Ishikawa (cell line): ENCODE measurements at regions not wholly inside any gene's neighbourhood (a gene's known extent, or its start where the extent isn't known, plus 50 kb on each side); places are given as distances from the start of the nearest gene placed in this dataset.

ENCODE experiments used
- CEBPB ChIP-seq: IDR thresholded peaks from 2 replicates; pipeline ENCODE4 v1.6.1; 2012
- CREB1 ChIP-seq: IDR thresholded peaks from 2 replicates; pipeline ENCODE4 v1.6.1; 2012; ENCODE audit warnings: low read depth
- EGR1 ChIP-seq: IDR thresholded peaks from 2 replicates; pipeline ENCODE4 v1.6.1; 2012
- EP300 ChIP-seq: IDR thresholded peaks from 2 replicates; pipeline ENCODE4 v1.6.1; 2012; ENCODE audit warnings: borderline replicate concordance
- FOXM1 ChIP-seq: IDR thresholded peaks from 2 replicates; pipeline ENCODE4 v1.6.1; 2012; ENCODE audit warnings: low read depth, borderline replicate concordance
- MAX ChIP-seq: IDR thresholded peaks from 2 replicates; pipeline ENCODE4 v1.6.1; 2012
- NFIC ChIP-seq: IDR thresholded peaks from 2 replicates; pipeline ENCODE4 v1.6.1; 2012
- RAD21 ChIP-seq: IDR thresholded peaks from 2 replicates; pipeline ENCODE4 v1.6.1; 2012; ENCODE audit warnings: low read depth
- REST ChIP-seq: IDR thresholded peaks from 2 replicates; pipeline ENCODE4 v1.6.1; 2012; ENCODE audit warnings: low read depth, mild to moderate bottlenecking
- TAF1 ChIP-seq: IDR thresholded peaks from 2 replicates; pipeline ENCODE4 v1.6.1; 2012; ENCODE audit warnings: low read depth, mild to moderate bottlenecking
- TCF12 ChIP-seq: IDR thresholded peaks from 2 replicates; pipeline ENCODE4 v1.6.1; 2012; ENCODE audit warnings: low read depth
- TEAD4 ChIP-seq: IDR thresholded peaks from 2 replicates; pipeline ENCODE4 v1.6.1; 2012
- USF1 ChIP-seq: IDR thresholded peaks from 2 replicates; pipeline ENCODE4 v1.6.1; 2012
- YY1 ChIP-seq: IDR thresholded peaks from 2 replicates; pipeline ENCODE4 v1.6.1; 2012; ENCODE audit warnings: low read depth
- ZBTB7A ChIP-seq: IDR thresholded peaks from 2 replicates; pipeline ENCODE4 v1.6.1; 2012; ENCODE audit warnings: low read depth

- TF ChIP-seq TCF12 (no peak), ZBTB7A (no peak), EGR1 (no peak), EP300 (no peak), MAX (no peak), REST (no peak), YY1 (no peak), TEAD4 (no peak), CEBPB (no peak), CREB1 (no peak), USF1 (no peak), FOXM1 (no peak), NFIC (no peak), TAF1 (no peak), RAD21 (no peak)
Measured at GRCh38 chr1:191889623-191890003, 268.6 kb upstream of the RGS18 start.

- no peak for TF ChIP-seq CEBPB
- no peak for TF ChIP-seq TAF1
- TF ChIP-seq EP300, result no peak
- TF ChIP-seq REST, result no peak
- no peak for TF ChIP-seq ZBTB7A
- no peak for TF ChIP-seq FOXM1
- no peak for TF ChIP-seq USF1
- TF ChIP-seq TCF12, result no peak
- TF ChIP-seq RAD21, result no peak
- no peak for TF ChIP-seq TEAD4
- no peak for TF ChIP-seq NFIC
- TF ChIP-seq MAX, result no peak
- no peak for TF ChIP-seq YY1
- TF ChIP-seq CREB1, result no peak
- no peak for TF ChIP-seq EGR1
Measured at GRCh38 chr1:191890433-191891088, 267.7 kb upstream of the RGS18 start.

GRCh38 chr1:191892716-191893115, 265.5 kb upstream of the RGS18 start:
- TF ChIP-seq EP300 (no peak), TAF1 (no peak), MAX (no peak), TCF12 (no peak)

GRCh38 chr1:191895049-191895448, 263.2 kb upstream of the RGS18 start:
- TF ChIP-seq CEBPB, result no peak
- TF ChIP-seq TCF12, result no peak
- TF ChIP-seq EGR1, result no peak
- TF ChIP-seq RAD21, result no peak
- TF ChIP-seq MAX, result no peak
- no peak for TF ChIP-seq EP300
- no peak for TF ChIP-seq CREB1
- TF ChIP-seq USF1, result no peak
- no peak for TF ChIP-seq NFIC
- TF ChIP-seq ZBTB7A, result no peak
- no peak for TF ChIP-seq TEAD4
- TF ChIP-seq FOXM1, result no peak
- no peak for TF ChIP-seq TAF1
- no peak for TF ChIP-seq YY1
- TF ChIP-seq REST, result no peak
